Liver (tissue), 3 donors: ENCODE measurements at regions not wholly inside any gene's neighbourhood (a gene's known extent, or its start where the extent isn't known, plus 50 kb on each side); places are given as distances from the start of the nearest gene placed in this dataset.

Source experiments
- EGR1 ChIP-seq, 2 donors: IDR thresholded peaks; 2 replicates each; pipeline ENCODE4 v1.6.1; 2016 to 2018; ENCODE audit warnings: antibody characterized with exemption in 2 of 2, low read depth in 2 of 2
- FOXA1 ChIP-seq: IDR thresholded peaks from 2 replicates; pipeline ENCODE4 v1.6.1; 2016; ENCODE audit warnings: antibody characterized with exemption
- HNF4G ChIP-seq: IDR thresholded peaks from 2 replicates; pipeline ENCODE4 v1.6.1; 2016; ENCODE audit warnings: antibody characterized with exemption
- JUND ChIP-seq, 2 donors: IDR thresholded peaks; 2 replicates each; pipeline ENCODE4 v1.6.1; 2016; ENCODE audit warnings: antibody characterized with exemption in 2 of 2
- RAD21 ChIP-seq, 2 donors: IDR thresholded peaks; 2 replicates each; pipeline ENCODE4 v1.6.1; 2016; ENCODE audit warnings: antibody characterized with exemption in 2 of 2, mild to moderate bottlenecking in 2 of 2
- SP1 ChIP-seq: IDR thresholded peaks from 2 replicates; pipeline ENCODE4 v1.6.1; 2018; ENCODE audit warnings: antibody characterized with exemption, mild to moderate bottlenecking
- TAF1 ChIP-seq: conservative IDR thresholded peaks from 2 replicates; pipeline ENCODE4 v1.6.1; 2016; ENCODE audit warnings: antibody characterized with exemption, mild to moderate bottlenecking
- YY1 ChIP-seq: IDR thresholded peaks from 2 replicates; pipeline ENCODE4 v1.6.1; 2016; ENCODE audit warnings: antibody characterized with exemption, mild to moderate bottlenecking
- TF ChIP-seq, protein P1 (sequence below): fragments of 150-350 bp; IDR thresholded peaks from 2 replicates; pipeline ENCODE4 v1.5.1; 2017; ENCODE audit warnings: improper control_type of control experiment, low read depth, low read length; ENCODE audit not compliant: missing input control
- TF ChIP-seq, protein P2 (sequence below): IDR thresholded peaks from 2 replicates; pipeline ENCODE4 v1.6.1; 2016; ENCODE audit warnings: antibody characterized with exemption
- TF ChIP-seq, protein P3 (sequence below): IDR thresholded peaks from 2 replicates; pipeline ENCODE4 v1.6.1; 2016; ENCODE audit warnings: antibody characterized with exemption
- TF ChIP-seq, protein P4 (sequence below): IDR thresholded peaks from 2 replicates; pipeline ENCODE4 v1.6.1; 2016; ENCODE audit warnings: antibody characterized with exemption, mild to moderate bottlenecking
- TF ChIP-seq, protein P5 (sequence below): IDR thresholded peaks from 2 replicates; pipeline ENCODE4 v1.6.1; 2016; ENCODE audit warnings: antibody characterized with exemption
- donor health status: healthy.
- donor health status: healthy.

DNA sequence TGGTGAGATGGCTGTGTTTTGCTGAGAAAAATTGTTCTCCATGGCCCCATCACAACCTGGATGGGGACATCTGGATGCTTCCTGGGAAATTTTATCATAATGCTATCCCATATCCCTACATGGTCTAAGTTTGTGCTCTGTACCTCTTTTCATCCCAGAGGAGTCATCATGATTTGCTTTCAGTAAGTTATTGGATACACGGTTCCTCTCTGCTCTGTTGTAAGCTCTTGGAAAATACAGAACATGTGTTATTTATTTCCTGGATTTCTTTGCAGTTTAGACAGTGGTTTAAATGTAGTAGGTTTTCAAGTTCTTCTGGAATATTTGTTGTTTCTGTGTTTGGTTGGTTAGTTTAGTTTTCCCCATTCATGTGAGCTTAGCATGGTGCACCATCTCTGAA, 129.2 kb upstream of the ECI2 start:
- TF ChIP-seq, protein P1, sequence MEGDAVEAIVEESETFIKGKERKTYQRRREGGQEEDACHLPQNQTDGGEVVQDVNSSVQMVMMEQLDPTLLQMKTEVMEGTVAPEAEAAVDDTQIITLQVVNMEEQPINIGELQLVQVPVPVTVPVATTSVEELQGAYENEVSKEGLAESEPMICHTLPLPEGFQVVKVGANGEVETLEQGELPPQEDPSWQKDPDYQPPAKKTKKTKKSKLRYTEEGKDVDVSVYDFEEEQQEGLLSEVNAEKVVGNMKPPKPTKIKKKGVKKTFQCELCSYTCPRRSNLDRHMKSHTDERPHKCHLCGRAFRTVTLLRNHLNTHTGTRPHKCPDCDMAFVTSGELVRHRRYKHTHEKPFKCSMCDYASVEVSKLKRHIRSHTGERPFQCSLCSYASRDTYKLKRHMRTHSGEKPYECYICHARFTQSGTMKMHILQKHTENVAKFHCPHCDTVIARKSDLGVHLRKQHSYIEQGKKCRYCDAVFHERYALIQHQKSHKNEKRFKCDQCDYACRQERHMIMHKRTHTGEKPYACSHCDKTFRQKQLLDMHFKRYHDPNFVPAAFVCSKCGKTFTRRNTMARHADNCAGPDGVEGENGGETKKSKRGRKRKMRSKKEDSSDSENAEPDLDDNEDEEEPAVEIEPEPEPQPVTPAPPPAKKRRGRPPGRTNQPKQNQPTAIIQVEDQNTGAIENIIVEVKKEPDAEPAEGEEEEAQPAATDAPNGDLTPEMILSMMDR: no peak
- TF ChIP-seq, protein P2, sequence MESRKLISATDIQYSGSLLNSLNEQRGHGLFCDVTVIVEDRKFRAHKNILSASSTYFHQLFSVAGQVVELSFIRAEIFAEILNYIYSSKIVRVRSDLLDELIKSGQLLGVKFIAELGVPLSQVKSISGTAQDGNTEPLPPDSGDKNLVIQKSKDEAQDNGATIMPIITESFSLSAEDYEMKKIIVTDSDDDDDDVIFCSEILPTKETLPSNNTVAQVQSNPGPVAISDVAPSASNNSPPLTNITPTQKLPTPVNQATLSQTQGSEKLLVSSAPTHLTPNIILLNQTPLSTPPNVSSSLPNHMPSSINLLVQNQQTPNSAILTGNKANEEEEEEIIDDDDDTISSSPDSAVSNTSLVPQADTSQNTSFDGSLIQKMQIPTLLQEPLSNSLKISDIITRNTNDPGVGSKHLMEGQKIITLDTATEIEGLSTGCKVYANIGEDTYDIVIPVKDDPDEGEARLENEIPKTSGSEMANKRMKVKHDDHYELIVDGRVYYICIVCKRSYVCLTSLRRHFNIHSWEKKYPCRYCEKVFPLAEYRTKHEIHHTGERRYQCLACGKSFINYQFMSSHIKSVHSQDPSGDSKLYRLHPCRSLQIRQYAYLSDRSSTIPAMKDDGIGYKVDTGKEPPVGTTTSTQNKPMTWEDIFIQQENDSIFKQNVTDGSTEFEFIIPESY: no peak
- TF ChIP-seq RAD21 (IDR thresholded peaks at IDR 0.05): no peak
- no peak for TF ChIP-seq FOXA1
- no peak for TF ChIP-seq YY1
- TF ChIP-seq, protein P3, sequence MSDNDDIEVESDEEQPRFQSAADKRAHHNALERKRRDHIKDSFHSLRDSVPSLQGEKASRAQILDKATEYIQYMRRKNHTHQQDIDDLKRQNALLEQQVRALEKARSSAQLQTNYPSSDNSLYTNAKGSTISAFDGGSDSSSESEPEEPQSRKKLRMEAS: no peak
- no peak for TF ChIP-seq TAF1
- TF ChIP-seq, protein P4, sequence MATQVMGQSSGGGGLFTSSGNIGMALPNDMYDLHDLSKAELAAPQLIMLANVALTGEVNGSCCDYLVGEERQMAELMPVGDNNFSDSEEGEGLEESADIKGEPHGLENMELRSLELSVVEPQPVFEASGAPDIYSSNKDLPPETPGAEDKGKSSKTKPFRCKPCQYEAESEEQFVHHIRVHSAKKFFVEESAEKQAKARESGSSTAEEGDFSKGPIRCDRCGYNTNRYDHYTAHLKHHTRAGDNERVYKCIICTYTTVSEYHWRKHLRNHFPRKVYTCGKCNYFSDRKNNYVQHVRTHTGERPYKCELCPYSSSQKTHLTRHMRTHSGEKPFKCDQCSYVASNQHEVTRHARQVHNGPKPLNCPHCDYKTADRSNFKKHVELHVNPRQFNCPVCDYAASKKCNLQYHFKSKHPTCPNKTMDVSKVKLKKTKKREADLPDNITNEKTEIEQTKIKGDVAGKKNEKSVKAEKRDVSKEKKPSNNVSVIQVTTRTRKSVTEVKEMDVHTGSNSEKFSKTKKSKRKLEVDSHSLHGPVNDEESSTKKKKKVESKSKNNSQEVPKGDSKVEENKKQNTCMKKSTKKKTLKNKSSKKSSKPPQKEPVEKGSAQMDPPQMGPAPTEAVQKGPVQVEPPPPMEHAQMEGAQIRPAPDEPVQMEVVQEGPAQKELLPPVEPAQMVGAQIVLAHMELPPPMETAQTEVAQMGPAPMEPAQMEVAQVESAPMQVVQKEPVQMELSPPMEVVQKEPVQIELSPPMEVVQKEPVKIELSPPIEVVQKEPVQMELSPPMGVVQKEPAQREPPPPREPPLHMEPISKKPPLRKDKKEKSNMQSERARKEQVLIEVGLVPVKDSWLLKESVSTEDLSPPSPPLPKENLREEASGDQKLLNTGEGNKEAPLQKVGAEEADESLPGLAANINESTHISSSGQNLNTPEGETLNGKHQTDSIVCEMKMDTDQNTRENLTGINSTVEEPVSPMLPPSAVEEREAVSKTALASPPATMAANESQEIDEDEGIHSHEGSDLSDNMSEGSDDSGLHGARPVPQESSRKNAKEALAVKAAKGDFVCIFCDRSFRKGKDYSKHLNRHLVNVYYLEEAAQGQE: no peak
- TF ChIP-seq HNF4G: no peak
- TF ChIP-seq, protein P5, sequence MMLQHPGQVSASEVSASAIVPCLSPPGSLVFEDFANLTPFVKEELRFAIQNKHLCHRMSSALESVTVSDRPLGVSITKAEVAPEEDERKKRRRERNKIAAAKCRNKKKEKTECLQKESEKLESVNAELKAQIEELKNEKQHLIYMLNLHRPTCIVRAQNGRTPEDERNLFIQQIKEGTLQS: no peak
- no peak for TF ChIP-seq SP1
- no peak for TF ChIP-seq JUND (IDR thresholded peaks at IDR 0.05)
- TF ChIP-seq EGR1 (IDR thresholded peaks at IDR 0.05; ENCODE audit: low read depth in 2 of 2): no peak
